GM04504 (cell line): ENCODE measurements at regions not wholly inside any gene's neighbourhood (a gene's known extent, or its start where the extent isn't known, plus 50 kb on each side); places are given as distances from the start of the nearest gene placed in this dataset.
"Not testable (repeated sequence)": the region's sequence is repeated elsewhere in the genome, so short reads cannot be mapped to it uniquely, and the experiment has no call there.

ENCODE experiments used
- DNase-seq: peaks from one replicate; pipeline ENCODE4 v3.0.0-alpha.2; 2012; ENCODE audit warnings: low read depth

DNA sequence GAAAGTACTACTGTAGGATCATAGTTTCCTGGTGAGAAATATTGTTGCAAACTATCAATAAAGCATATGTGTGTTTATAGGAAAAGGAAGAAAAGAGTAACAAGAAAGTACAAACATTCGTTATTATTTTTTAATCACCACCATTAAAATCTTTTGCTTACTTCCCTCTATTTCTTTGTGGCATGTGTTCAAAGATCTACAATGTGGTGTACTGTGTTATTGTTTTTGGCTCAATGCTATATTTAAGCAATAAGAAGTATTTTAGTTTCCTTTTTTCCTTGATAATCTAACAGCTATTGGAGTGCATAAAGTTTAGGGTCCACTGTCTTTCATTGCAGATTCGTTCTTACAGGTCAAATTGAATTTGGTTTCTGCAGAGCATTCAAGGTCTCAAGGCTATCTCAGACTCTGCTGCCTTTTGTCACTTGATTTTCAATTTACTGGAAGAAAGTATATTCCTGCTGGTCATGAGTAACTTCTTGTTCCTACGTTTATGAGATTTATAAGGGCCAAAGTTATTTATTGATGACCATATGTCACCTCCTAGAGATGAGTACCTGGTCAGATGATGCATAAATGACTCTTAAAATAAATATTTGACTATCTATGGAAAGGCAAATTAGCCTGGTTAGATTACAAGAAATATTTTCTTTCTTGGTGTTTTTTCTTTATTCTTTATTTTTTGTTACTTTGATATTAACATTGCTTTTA, 323.0 kb downstream of the TMEM167A start:
- no peak for DNase-seq

DNA sequence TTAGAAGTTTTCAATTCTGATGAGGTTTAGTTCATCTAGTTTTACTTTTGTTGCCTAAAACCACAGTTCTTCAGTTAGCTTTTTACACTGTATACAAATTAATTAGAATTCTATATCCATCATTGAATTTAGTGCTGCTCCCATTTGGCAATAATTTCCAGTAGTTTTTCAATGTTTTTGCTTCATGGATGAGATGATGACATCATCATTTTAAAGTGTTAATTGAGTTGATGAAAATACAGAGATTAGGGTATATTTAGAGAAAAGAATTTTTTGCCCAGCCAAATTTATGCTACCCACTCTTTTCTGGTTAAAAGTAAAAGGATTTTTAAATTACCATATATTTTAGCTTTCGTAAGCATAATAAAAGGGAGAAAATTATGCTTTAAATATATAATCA, 323.8 kb downstream of the TMEM167A start:
- no peak for DNase-seq

DNA sequence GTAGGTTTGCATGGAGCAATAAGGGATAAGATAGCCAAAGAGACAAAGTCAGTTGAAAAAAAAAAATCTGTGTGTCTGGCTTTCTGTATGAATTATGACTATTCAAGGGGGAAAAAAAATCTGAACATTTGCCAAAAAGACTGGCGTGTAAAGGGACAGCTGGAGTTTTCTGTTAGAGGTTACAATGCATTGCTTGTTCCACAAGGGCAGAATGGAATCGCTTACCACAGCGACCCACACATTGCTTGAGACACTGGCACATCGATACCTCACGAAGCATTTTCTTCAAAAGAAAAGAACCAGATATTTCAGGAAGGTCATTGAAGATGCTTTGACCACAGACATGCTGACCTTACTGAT, 327.8 kb downstream of the TMEM167A start:
- no peak for DNase-seq

DNA sequence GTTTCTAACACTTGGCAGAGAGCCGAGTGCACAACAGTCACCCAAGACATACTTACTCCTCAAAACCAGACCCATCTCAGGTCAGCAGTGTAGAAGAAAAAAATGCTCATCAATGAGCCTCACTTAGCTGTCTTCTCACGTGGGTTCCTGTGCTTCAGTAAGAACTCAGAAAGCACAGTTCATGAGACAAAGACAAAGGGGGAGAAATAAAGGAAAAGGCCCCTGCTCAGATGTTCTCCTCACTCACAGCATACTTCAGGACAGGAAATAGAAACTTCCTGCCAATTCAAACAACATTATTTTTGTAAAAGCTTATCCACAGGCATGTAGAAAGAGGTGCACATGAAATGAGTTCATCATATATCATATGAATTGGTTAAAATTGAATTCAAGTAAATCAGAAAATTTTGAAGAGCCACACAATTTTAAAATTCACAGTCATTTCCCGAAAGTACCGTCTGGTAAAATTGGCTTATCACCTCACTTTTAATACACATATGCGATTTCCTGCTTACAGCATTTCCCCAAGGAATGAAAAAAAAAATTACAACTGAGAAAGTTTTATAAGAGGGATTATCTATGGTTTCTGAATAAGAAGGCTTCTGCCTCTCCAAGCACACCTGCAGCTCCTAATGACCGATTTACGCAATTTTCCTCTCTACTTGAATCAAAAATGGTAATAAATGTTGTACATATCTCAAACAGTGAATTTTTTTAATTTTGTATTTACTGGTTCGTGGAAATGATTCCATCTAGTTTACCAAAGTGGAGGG, 328.3 kb downstream of the TMEM167A start:
- no peak for DNase-seq

DNA sequence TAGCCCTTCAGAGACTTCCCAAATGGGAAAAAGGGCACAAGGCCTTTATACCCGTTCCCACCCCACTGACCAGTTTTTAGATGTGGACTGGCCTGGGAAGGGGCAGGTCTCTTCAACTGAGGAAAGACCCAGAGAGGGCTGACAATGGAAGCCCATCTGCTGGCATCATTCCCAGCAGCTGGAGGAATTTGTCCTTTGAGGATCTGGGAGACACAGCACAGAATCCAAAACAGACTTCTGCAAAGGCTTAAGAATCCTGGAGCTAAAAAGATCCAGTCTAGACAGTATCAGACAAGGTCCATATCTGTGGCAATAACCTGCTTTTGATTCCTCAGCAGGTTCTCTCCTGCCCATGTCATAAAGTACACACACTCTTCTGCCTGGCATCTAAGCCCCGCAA, 329.2 kb downstream of the TMEM167A start:
- DNase-seq, result no peak

DNA sequence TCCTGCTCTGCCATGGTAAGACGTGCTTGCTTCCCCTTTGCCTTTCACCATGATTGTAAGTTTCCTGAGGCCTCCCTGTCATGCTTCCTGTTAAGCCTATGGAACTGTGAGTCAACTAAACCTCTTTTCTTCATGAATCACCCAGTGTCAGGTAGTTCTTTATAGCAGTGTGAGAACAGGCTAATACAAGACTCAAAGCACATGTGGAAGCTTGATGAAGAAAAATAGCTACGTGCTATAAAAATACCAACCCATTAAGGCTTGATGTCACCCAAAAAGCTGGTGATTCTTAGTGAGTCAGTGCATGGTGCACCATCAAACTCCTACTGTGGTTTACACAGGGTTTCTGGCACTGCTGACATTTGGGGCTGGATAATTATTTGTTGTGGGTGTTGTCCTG, 332.2 kb downstream of the TMEM167A start:
- DNase-seq, result no peak

- DNase-seq, result no peak
Measured at GRCh38 chr5:82738681-82739269, 338.4 kb downstream of the TMEM167A start.

GRCh38 chr5:82735160-82735789, 341.9 kb downstream of the TMEM167A start:
- no peak for DNase-seq

- DNase-seq, result no peak
Measured at GRCh38 chr5:82734347-82734746, 342.8 kb downstream of the TMEM167A start.

DNA sequence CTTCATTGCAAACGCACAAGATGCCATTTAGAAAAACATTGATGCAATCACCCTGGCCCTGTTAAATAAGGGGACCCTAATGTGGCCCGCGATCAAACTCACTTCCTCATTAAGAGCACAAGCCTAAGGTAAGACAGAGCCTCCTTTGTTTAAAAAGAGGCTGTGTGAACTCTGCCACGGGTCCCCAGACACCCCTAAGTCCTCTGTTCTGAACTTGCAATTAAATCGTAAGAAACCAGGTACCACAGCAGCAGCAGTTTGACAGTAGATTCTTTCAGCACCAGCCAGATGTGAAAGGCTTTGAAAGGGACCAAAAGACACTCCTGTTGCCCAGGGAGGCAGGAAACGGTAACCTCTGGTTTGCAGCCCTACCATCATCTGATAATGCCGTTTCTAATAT, 346.3 kb downstream of the TMEM167A start:
- DNase-seq, result no peak

- DNase-seq, result no peak
Measured at GRCh38 chr5:82728926-82729702, 348.1 kb downstream of the TMEM167A start.

DNA sequence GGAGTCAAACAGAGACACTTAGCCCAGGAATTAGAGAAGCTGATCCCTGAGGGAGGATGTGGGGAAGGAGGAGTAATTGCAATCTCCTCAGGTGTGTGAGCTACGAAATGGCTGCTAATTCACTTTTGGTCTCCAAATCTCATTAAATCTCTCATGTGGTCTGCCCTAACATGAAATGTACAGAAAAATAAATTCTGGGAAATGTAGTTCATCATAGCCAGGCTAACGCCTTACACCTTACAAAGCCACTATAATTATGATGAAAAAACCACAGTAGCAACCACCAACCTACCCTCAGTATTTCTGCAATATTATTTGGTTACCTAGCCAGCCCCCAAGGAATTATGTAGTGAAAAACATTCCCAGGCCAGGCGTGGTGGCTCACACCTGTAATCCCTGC, 354.0 kb downstream of the TMEM167A start:
- no peak for DNase-seq

DNA sequence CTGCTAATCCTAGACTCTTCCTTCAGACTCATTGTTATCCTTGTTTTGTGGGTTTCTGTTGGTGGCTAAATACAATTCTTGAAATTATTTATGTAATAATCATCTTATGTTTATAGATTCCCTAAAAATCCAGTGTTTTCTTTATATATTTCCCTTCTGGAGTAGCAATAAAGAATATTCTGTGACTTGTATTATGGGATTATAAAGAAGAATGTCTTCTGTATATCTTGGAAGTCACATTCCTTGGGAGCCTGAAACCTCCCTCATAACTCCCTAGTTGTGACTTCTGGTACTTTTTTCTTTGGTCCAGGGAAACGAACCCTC, 356.1 kb downstream of the TMEM167A start:
- DNase-seq, result no peak

DNA sequence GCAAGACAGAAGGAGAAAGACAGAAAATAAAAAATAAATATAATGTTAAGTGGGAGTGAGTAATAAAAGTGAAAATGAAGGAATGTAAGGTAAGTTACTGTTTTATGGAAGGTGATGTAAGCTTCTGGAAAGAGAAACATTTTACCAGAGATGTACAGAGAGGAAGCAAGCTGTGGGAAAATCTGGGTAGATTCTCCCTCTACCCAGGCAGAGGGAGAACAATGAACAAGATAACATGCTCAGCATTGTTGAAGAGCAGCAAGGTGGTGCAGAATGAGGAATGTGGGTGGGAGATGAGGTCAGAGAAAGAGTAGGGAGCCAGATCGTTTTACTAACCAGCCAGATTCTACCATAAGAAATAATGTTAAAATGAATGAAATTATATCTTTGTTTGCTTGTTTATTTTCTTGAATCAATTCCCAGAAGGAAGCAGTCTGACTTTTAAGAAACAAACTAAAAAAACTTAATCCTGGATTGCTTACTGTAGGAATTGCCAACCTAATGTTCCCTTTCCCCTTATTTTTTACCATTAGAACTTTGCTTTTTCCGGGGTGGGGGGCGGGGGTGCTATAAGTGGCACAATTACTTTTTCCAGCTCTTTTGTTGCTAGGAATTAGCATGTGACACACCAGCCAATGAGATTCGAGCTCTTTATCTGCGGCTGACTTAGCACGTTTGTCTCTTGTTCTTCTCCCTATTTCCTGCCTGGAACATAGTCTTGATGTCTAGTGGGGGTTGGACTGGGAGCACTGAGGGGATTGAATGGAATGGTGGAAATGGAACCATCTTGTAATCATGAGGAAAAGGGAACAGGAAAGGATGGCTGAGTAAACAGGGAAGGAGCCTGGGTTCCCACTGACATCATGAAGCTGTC, 356.7 kb downstream of the TMEM167A start:
- no peak for DNase-seq

GRCh38 chr5:82719368-82719767, 357.8 kb downstream of the TMEM167A start:
- DNase-seq, result no peak

DNA sequence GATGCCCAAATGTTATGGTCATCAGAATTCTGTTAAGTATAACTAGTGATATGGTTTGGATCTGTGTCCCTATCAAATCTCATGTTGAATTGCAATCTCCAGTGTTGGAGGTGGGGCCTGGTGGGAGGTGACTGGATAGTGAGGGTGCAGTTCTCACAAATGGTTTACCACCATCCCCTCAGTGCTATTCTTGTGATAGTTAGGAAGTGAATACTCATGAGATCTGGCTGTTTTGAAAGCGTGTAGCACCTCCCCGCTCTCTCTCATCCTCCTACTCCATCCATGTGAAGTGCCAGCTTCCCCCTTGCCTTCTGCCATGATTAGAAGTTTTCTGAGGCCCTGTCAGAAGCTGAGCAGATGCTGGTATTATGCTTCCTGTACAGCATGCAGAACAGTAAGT, 359.5 kb downstream of the TMEM167A start:
- no peak for DNase-seq

DNA sequence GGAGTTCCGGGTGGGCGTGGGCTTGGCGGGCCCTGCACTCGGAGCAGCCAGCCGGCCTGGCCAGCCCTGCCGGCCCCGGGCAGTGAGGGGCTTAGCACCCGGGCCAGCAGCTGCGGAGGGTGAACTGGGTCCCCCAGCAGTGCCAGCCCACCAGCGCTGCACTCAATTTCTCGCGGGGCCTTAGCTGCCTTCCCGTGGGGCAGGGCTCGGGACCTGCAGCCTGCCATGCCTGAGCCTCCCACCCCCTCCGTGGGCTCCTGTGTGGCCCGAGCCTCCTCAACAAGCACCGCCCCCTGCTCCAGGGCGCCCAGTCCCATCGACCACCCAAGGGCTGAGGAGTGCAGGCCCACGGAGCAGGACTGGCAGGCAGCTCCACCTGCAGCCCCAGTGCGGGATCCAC, 362.5 kb downstream of the TMEM167A start:
- not testable (repeated sequence) for DNase-seq

GRCh38 chr5:82713811-82714210, 363.4 kb downstream of the TMEM167A start:
- DNase-seq, result no peak

GRCh38 chr5:82707741-82708140, 369.5 kb downstream of the TMEM167A start:
- no peak for DNase-seq

DNA sequence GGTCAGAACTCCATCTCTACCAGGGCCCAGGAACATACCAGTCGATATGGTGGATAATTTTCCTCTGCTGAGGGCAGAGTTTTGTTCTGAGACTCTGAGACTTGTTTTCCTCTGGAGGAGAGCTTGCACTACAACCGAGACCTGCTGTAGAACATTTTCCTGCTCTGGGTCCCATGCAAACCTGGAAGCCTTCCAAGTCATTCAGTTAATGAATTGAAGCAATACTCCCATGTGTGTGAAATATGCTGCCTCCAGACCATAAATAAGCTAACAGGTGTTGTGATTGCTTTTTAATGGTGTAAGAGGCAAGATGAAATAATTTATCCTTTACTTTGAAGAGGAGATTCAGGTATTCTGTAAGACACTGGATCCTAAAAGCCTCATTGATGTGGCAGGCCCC, 372.8 kb downstream of the TMEM167A start:
- no peak for DNase-seq

- no peak for DNase-seq
Measured at GRCh38 chr5:82702046-82702445, 375.1 kb downstream of the TMEM167A start.
